Hepatic stellate cell (primary cell): ENCODE measurements at regions not wholly inside any gene's neighbourhood (a gene's known extent, or its start where the extent isn't known, plus 50 kb on each side); places are given as distances from the start of the nearest gene placed in this dataset.

ENCODE experiments used
- DNase-seq: peaks from one replicate; pipeline ENCODE4 v3.0.0; 2011; ENCODE audit warnings: low spot score

GRCh38 chr10:131673396-131673795 lies 227.4 kb upstream of the PPP2R2D start:
- no peak for DNase-seq

- no peak for DNase-seq
Observed at GRCh38 chr10:131674130-131674529, 226.7 kb upstream of the PPP2R2D start.

- no peak for DNase-seq
Observed at GRCh38 chr10:131675104-131675503, 225.7 kb upstream of the PPP2R2D start.

GRCh38 chr10:131676046-131676799 lies 224.6 kb upstream of the PPP2R2D start:
- no peak for DNase-seq

- DNase-seq = no peak
Observed at GRCh38 chr10:131676800-131677421, 223.9 kb upstream of the PPP2R2D start.

- DNase-seq = no peak
Observed at GRCh38 chr10:131677671-131678070, 223.1 kb upstream of the PPP2R2D start.

- DNase-seq = no peak
Observed at GRCh38 chr10:131678171-131678570, 222.6 kb upstream of the PPP2R2D start.

GRCh38 chr10:131678613-131679012 lies 222.2 kb upstream of the PPP2R2D start:
- DNase-seq = no peak

- DNase-seq = no peak
Observed at GRCh38 chr10:131679926-131680325, 220.9 kb upstream of the PPP2R2D start.

GRCh38 chr10:131681122-131681521 lies 219.7 kb upstream of the PPP2R2D start:
- DNase-seq = no peak

GRCh38 chr10:131681656-131682055 lies 219.2 kb upstream of the PPP2R2D start:
- DNase-seq = no peak

- no peak for DNase-seq
Observed at GRCh38 chr10:131682271-131682962, 218.4 kb upstream of the PPP2R2D start.

- no peak for DNase-seq
Observed at GRCh38 chr10:131683281-131683861, 217.4 kb upstream of the PPP2R2D start.

- no peak for DNase-seq
Observed at GRCh38 chr10:131683941-131684340, 216.9 kb upstream of the PPP2R2D start.

GRCh38 chr10:131685007-131685406 lies 215.8 kb upstream of the PPP2R2D start:
- DNase-seq = no peak

- no peak for DNase-seq
Observed at GRCh38 chr10:131685576-131685975, 215.2 kb upstream of the PPP2R2D start.

- DNase-seq = no peak
Observed at GRCh38 chr10:131686781-131687420, 213.9 kb upstream of the PPP2R2D start.

- DNase-seq = no peak
Observed at GRCh38 chr10:131688304-131688703, 212.5 kb upstream of the PPP2R2D start.

- DNase-seq = no peak
Observed at GRCh38 chr10:131689016-131689415, 211.8 kb upstream of the PPP2R2D start.

- no peak for DNase-seq
Observed at GRCh38 chr10:131689486-131689885, 211.3 kb upstream of the PPP2R2D start.

GRCh38 chr10:131689954-131690757 lies 210.7 kb upstream of the PPP2R2D start:
- no peak for DNase-seq
